ENCODE measurements at regions not wholly inside any gene's neighbourhood (a gene's known extent, or its start where the extent isn't known, plus 50 kb on each side); places are given as distances from the start of the nearest gene placed in this dataset.

- Histone ChIP-seq H3K79me2 (ENCODE audit: control insufficient read depth, insufficient read depth, low read length) (no peaks in the 10 kb centered on the region), H3K4me1 (replicated peaks in 1 of 2; ENCODE audit: control insufficient read depth in 2 of 2, insufficient read depth in 2 of 2, low read length in 2 of 2) (peaks cover 0 to 22% of the 10 kb centered on the region in 2 experiments; a peak in 3 of 5 replicates), H3K9me3 (replicated peaks; ENCODE audit: control insufficient read depth, insufficient read depth, low read depth, low read length) (no peaks in the 10 kb centered on the region), H3K36me3 (ENCODE audit: control insufficient read depth, insufficient read depth, low read length) (no peaks in the 10 kb centered on the region), H3K27me3 (ENCODE audit: control insufficient read depth in 2 of 2, insufficient read depth in 2 of 2, low read length in 2 of 2) (no peaks in the 10 kb centered on the region), H3K9ac (ENCODE audit: insufficient read depth in 1 of 2, low read depth in 2 of 2, low read length in 2 of 2) (no peak overlapping the region), H2AFZ (ENCODE audit: low read depth, low read length) (no peak overlapping the region), H3K9me1 (ENCODE audit: control insufficient read depth, insufficient read depth, low read length) (no peaks in the 10 kb centered on the region), H4K20me1 (replicated peaks; ENCODE audit: control insufficient read depth, insufficient read depth, low read length) (no peaks in the 10 kb centered on the region), H3K4me2 (ENCODE audit: insufficient read depth, low read length) (peak overlapping the region; percentile 32; the same call in 1 of the 2 replicates), H3K4me3 (no peak overlapping the region), H3K27ac (ENCODE audit: extremely low read depth, low read depth, low read length) (no peak overlapping the region)
- DNase-seq (ENCODE audit: extremely low read depth in 1 of 4, low spot score in 3 of 4) (peak in 1 of 4 experiments; percentile 53), FAIRE-seq (peak; percentile 49), ATAC-seq (peak; percentile 19; the same call in 1 of the 3 replicates)
- in situ Hi-C loops (cut with MboI) (no loop called here), intact Hi-C loops (cut with micrococcal nuclease) (loop anchor here (5.0 kb wide), 1 partner anchor 70 kb away; the partner anchor contains the start of gene ACTR3)
- ChIA-PET POLR2A (interaction anchor here (1.1 kb wide), 1 partner anchor 8 kb away, joined by 4 read pairs; no protein-coding TSS in a partner anchor), CTCF (ENCODE audit: low intra/inter-chr PET ratio) (interaction anchor here (0.7 kb wide), 1 partner anchor 770 kb away, joined by 4 read pairs; no protein-coding TSS in a partner anchor)
- BruUV-seq (replicated peaks), result no TSS peak
- 28% methylated on average over 7 of the region's 7 CpGs for WGBS (ENCODE audit: insufficient coverage, low coverage, missing lambda C conversion rate)
- TF ChIP-seq TCF3 (CRISPR knock-in tag; IDR thresholded peaks at IDR 0.05) (peak; percentile 84), JUNB (CRISPR knock-in tag; conservative IDR thresholded peaks at IDR 0.05) (no peak), RBFOX2 (IDR thresholded peaks at IDR 0.05; ENCODE audit: low read depth, low read length) (no peak), ESRRA (IDR thresholded peaks at IDR 0.05; ENCODE audit: borderline replicate concordance, low read depth) (no peak), KAT7 (CRISPR knock-in tag; IDR thresholded peaks at IDR 0.05; ENCODE audit: borderline replicate concordance) (no peak), EGR1 (conservative IDR thresholded peaks at IDR 0.05) (no peak), SRSF1 (IDR thresholded peaks at IDR 0.05; ENCODE audit: low read depth, low read length) (no peak), TAL1 (IDR thresholded peaks at IDR 0.05) (peak; percentile 85), MCM7 (IDR thresholded peaks at IDR 0.05) (no peak), NR3C1 (CRISPR knock-in tag; IDR thresholded peaks at IDR 0.05) (no peak), SREBF1 (IDR thresholded peaks at IDR 0.05; ENCODE audit: borderline replicate concordance, low read depth, low read length) (no peak), ATF2 (CRISPR knock-in tag; IDR thresholded peaks at IDR 0.05) (no peak), MTF1 (CRISPR knock-in tag; IDR thresholded peaks at IDR 0.05; ENCODE audit: borderline replicate concordance) (no peak), ZNF830 (CRISPR knock-in tag; IDR thresholded peaks at IDR 0.05) (no peak), STAT6 (CRISPR knock-in tag; IDR thresholded peaks at IDR 0.05) (no peak), CEBPG (CRISPR knock-in tag; IDR thresholded peaks at IDR 0.05) (no peak), CEBPG (tag; conservative IDR thresholded peaks at IDR 0.05 in 1 of 2, IDR thresholded peaks at IDR 0.05 in 1 of 2) (no peak)
These were observed 65.8 kb upstream of the SLC35F5 start for GRCh38 chr2:113822087-113822815.
